ENCODE measurements at regions not wholly inside any gene's neighbourhood (a gene's known extent, or its start where the extent isn't known, plus 50 kb on each side); places are given as distances from the start of the nearest gene placed in this dataset.
A peak's percentile ranks its signal among the peaks of the same experiment; 100 is the strongest.

DNA sequence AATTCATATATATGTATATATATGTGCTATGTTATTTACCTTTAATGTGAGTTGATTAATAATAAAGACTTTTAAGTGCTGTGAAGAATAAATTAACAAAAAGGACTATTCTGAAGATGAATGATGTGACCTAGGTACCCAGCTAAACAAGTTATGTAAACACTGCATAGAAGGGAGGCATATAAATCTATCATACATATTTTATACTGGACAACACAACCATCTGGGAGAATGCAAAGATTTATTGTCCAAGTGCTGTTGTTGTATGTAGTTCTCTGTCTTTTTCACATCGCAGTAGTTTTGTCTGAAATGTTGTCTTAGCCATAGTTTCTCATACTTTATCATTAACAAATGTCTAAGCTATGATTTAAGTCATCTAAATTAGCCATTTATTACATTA, 337.6 kb downstream of the PCDH18 start:
- DNase-seq: no peak

DNA sequence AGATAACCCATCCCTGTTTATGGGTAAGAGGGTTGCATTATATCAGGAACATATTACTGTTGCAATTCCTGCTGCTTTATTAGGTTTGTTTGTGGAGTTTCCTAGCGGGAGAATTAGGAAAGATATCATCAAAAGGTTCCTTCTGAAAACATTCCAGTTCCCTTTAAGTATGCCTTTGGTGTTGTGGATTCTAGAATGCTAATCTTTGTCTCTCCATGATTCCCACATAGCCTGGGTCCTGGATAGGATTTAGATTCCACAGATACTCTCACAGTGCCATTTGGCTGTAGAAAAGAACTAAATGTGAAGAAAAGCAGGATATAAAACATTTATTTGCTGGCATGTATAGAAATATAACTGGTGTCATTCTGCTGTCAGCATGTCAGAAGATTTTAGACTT, 338.7 kb downstream of the PCDH18 start:
- DNase-seq: no peak

DNA sequence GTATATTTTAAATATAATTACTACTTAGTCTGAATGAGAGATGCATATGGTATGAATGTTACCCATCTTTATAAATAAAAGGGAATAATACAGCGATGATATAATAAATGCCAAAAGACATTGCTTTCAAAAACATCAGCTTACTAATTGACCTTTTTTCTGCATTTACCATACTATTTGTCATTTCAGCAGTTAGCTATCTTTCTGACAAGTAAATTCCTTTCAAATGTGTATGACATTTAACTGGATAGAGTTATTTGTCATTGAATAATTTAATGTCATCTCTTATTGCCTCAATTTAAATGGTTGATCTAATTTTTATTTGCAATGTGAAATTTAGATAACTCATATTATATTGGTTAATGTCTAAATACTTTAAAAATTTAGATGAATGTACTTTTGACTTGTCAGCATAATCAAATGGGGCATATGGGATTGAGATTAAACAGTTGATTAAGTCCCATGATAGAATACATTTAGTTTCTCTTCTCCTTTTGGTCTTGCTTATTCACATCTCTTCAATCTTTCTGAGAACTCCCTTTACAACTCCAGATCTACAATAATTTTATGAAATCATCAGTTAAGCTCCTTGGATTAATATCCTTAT, 350.9 kb downstream of the PCDH18 start:
- DNase-seq: no peak

DNA sequence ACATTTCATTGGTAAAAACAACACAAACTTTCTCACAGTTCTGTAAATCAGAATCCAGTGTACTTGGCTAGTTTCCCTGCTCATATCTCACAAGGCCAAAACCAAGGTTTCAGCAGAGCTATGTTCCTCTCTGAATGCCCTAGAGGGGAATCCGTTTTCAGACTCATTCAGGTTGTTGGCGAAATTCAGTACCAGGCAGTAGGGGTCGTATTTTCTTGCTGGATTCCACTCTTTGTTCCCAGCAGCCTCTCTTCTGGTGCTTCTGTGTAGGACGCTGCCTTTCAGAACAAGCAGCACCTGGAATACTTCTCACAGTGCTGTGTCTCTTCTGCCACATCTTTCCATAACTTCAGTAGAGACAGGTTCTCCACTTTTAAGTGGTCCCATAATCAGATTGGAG, 351.9 kb downstream of the PCDH18 start:
- DNase-seq: no peak

DNA sequence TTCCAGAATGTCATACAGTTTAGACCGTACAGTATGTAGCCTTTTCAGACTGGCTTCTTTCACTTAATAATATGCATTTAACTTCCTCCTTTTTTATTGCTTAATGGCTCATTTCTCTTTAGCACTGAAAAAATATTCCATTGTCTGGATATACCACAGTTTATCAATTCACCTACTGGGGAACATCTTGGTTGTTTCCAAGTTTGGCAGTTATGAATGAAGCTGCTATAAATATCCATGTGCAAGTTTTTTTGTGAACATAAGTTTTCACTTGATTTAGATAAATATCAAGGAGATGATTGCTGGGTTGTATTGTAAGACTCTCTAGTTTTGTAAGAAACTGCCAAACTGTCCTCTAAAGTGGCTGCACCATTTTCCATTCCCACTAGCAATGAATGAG, 375.5 kb downstream of the PCDH18 start:
- no peak for DNase-seq

DNA sequence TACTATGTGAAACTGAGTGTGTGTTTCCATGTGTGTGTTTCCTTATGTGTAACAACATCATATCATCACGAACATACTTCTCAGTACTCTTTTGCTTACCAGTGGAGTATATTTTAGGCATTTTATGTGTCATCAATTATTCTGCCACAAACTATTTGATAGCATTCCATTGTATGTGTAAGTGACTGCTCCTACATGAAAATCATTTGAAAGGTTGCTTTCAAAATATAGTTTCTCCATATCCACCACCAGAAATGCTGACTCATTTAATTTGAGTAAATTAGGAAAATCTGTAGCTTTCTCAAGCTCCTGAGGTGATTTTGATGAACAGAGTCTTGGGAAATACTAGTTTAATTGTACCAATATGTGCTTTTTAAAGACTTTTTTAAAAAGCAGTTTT, 376.2 kb downstream of the PCDH18 start:
- DNase-seq: no peak

DNA sequence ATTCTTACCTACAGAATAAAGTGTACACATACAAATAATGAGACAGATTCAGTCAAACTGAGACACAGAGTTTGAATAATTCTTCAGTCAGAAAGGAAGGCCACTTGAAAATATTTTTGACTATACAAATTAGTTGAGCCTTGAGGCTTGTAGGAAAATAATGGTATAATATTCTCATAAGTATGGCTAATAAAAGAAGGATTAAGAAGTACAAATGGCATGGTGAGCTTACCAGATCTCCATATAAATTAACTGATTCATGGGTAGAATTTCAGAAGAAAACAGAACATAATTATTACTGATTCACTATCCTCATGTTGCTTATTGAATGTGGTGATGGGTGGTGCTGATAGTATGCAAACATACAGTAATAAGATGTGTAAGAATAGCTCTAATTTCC, 401.1 kb downstream of the PCDH18 start:
- no peak for DNase-seq

DNA sequence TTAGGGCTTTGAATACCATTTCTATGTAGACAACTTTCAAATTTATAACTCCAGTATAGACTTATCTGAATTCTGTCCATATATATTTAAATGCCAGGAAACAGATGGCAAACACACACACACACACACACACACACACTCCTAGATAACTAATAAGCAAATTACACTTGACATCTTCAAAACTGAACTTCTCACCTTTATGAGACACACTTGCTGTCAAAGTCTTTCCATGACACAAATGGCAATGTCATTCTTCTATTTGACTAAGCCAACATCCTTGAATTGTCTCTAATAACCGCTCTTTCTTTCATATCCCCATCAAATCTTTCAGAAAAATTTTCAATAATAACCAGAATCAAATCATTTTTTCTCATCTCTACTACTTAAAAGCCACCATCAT, 402.4 kb downstream of the PCDH18 start:
- DNase-seq: no peak

DNA sequence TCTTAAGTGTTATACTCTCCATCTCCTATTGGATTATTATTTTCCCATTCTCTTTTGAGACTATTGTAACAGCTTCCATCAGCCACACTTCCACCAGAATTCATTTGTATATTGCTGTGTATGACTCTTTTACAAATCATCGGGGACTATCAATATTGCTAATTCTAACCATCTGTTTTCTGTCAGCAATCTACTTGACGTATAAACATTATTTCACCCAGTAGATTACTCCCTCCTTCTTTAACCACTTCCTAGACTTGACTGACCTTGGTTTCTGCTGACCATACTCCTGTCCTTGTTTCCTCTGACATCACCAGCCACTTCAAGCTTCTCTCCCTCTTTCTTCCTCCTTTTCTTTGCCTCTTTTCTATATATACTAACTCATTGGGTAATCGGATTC, 402.9 kb downstream of the PCDH18 start:
- DNase-seq: no peak

DNA sequence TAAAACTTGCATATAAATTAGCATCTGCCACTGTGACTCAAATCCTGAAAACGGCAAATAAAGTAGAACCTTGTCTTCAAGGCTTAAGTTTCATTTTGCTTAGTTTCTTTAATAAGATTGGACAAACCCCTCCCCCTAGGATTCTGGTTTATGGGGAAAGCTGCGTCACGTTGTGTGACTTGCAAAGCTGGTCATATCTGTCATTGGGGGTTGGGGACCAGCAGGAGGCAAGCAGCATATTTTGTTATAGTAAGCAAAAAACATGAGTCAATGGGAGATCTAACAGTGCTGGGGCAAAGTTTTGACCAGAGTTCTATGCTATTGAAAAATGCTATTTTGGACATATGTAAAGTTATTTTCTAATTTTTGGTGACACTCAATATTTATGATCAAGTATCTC, 407.3 kb downstream of the PCDH18 start:
- DNase-seq: no peak

DNA sequence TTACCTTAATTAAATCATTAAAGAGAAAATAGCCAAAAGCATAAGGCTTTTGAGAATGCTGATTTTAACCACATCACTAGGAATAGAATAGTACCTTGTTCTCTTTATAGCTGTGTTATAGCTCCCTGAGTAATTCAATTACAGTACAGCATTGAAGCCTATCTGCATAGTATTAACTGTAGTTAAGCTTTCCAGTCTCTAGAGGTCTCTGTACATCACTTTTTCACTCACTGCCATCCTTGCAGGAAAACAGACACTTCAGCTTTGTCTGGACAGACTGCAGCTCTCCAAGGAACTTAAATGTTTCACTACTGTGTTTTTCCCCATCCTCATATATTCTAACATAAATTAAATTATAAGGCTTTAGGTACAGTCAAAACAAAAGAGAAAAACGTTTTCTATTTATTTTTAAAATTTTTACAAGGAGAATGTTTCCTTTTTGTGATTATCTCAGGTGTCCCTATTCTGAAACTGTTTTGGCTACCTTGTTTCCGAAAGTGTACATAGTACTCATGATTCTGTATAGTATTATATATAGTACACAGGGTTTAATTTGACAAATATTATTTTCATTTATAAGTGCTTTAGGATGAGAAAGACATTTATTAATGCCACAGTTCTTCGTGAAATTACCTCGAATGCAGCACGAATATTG, 407.9 kb downstream of the PCDH18 start:
- DNase-seq: peak; percentile 13

DNA sequence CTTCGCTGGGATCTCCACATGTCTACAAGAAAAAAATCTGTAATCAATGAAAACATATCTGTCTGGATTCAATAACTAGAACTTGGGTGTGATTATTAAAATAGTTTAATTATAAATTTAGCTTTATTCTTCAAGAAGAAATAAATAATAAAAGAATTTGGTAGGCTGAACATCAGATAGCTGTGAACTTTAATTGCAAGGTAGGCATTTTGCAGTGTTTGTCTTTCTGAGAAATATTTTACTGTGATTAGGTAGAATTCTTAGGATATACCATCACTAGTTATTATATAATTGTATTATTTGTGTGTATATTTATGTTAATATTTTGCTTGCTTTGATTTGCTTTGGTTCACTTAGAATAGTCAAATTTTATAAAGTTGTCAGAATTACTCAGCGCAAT, 409.4 kb downstream of the PCDH18 start:
- no peak for DNase-seq

DNA sequence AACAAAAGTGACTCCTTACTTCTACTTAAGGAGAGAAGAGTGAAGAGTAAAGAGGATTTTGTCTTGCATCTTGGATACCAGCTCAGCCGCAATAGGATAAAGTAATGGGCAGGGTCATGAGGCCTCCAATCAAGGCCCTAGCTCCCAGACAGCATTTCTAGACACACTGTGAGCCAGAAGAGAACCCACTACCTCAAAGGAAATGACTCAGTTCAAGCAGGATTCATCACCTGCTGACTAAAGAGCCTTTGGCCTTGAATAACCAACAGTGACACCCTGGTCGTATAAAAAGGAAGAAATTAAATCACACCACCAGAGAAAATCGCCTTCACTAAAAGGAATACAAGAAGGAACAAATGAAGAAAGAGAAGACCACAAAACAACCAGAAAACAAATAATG, 416.1 kb downstream of the PCDH18 start:
- DNase-seq: no peak

DNA sequence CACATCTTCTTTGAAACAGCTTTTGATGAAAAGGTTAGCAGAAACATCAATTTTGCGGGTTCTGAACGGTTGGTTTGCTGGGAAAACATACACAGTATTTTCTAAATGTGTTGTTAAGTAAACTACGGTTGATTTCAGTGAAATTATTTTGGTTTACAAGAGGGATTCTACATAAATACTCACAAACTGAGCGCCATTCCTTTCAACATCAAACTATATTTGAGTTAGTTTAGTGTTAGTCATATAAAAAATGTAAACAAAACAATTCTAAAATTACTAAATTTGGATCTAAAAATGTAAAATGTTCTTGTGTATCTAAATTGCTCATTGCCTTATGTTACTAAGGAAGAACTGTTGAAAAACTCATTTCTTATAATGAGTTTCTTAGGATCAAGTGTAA, 425.6 kb downstream of the PCDH18 start:
- no peak for DNase-seq

DNA sequence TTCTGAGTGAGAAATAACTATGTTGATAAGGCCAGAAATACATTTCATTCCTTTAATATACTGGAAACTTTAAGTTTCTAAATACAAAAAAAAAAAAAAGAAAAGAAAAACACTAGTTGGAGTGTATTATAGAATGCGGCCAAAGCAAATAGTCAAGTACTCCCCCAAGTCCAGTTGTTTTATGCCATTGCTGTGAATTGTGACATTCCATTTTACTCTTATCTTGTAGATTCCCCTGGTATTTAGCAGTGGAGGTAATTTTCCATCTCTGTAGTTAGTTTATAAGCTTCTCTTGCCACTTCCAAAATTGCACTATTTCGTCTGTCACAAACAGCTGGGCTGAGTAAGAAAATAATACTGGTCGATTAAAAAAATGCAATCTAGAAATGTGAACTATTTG, 426.0 kb downstream of the PCDH18 start:
- no peak for DNase-seq

DNA sequence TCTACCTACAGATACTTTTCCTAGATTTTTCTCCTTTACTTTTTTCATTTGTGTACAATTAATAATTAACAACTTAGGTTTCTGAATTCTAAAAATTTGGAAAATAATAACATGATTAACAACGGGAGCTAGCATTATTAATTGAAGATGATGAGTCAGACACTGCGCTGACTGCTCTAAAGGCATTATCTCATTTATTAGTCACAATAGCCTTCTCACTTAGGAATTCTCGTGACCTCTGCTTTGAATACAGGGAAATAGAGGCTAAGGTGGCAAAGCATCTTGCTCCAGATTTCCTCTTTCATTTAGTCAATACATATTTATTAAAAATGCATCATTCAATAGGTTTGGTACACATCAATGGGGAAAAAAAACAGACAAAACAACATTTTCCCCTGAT, 441.3 kb downstream of the PCDH18 start:
- no peak for DNase-seq

DNA sequence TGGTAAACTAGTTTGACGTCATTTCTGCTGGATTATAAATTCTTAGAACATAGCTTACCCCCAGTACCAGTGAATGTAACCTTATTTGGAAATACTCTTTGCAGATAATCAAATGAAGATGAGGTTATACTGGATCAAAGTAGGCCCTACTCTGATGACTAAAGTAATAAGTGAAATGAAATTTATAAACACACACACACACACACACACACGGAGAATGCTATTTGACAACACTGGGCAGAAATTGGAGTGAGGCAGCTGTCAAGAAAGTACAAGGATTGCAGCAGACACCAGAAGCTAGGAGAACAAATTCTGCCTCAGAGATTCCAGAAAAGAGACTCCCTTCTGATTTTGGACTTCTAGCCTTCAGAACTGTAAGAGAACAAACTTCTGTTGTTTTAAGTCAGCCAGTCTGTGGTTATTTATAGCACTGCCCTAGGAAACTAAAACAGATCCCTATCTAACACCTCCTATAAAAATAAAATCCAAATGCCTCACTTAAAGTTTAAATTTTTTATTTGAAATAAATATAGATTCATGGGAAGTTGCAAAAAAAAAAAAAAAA, 448.6 kb downstream of the PCDH18 start:
- no peak for DNase-seq

DNA sequence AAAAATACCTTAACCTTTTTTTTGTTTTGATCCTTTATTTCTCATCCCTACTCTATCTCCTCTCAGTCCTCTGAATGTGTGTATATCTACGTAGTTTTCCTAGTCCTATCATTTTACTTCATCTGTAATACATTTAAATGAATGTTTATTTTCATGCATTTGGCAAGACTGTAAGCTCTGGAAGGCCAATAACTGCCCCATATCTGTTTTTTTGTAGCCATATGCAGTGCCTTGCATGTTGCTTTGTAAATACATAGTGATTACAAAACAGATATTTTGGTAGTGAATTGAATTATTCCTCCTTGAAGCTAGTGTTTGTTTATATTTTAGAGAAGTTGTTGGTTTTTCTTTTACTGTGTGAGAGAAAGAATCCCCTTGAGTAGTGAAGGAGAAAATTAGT, 450.2 kb downstream of the PCDH18 start:
- no peak for DNase-seq

DNA sequence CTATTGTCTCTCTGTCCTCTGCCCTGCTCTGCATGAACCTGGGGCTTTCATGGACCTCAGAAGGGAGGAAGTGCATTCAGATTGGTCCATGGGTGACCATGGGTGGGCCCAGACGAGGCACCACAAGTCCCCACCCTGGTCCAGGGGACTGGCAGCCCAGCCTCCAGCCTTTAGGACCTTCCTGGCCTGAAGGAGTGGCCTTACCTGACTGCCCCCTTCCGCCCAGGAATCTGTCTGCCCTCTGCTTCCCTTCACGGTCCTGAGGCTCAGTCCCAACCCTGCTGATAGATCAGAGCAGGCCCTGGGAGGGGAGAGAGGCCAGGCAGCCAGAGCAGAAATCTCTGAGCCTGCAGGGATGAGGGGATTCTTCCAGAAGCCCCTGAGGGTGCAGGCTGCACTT, 455.4 kb downstream of the PCDH18 start:
- DNase-seq: no peak

DNA sequence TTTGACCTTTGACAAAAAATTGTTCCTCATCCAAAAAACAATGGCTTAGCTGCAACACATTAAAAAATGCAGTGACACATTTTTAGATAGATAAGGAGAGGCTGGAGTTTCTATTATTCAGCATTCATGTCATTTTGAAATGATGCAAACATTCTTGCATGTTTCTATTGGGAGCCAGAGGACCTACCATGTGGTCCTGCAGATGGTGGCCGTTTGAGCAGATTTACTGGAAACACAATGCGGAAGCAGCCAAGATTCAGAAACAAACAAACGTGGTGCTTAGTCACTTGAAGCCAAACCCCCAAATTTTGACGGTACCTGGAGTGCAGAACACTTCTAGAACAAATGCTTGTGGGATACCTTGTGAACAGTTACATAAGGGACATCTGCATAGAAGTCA, 456.7 kb downstream of the PCDH18 start:
- DNase-seq: no peak

DNA sequence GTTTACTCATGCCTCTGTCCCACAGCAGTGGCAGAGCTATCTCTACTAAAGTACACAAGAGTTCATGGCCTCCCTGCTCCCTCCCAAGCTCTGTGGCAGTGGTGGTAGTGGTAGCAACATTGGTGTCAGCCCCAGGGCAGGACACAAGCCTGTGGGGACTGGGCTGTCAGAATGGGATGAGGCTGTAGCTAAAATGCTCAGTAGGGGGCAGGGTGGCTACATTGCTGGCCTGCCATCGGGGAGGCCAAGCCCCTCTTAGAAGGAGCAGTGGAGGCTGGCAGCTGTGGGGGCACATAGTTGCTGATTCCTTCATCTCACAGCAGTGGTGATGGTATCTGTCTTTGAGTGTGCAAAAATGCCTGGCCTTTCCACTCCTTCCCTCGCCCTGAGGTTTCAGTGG, 461.7 kb downstream of the PCDH18 start:
- no peak for DNase-seq

DNA sequence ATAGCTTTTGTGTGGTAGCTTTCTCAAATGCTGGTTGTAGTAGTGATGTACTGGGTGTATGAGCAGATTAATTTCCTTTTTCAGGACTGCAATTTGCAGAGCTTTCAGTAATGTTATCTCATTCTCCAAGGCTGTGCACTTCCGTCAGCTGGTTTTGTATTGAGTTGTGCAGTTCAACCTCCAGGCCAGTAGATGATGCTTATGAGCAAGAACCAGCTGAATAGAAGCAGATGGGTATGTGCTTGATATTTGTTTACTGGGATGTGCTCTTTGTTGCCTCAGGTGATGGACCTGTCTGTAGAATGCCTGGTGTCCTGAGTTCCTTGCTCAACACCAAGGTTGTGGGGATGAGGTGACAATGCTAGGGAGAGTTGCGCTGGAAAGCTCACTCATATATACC, 462.8 kb downstream of the PCDH18 start:
- DNase-seq: no peak

DNA sequence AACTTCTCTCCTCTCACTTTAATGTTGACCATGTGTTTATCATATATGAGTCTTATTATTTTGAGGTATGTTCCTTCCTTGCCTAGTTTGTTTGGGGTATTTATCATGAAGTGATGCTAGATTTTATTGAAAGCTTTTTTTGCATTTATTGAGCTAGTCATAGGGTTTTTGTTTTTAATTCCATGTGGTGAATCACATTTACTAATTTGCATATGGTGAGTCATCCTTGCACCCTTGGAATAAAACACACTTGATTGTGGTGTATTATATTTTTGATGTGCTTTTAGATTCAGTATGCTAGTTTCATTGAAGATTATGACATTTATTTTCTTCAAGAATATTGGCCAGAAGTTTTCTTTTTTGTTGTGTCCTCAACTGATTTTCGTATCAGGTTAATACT, 464.6 kb downstream of the PCDH18 start:
- no peak for DNase-seq

DNA sequence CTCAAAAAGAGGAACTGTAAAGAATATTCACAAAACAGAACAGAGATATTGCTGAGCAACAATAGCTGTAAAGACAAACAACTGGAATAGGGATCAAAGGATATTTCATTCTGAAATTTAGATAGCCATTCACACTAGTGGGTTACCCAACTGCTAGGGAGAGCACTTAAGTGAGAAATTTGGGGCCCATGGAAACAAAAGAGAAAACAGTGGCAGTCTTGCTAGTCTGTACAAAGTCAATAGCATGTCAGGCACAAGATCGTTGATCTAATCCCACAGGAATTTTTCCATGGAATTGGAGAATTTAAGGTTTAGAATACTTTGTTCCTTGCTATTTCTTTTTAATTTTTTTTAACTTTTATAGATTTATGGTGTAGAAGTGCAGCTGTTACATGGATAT, 467.0 kb downstream of the PCDH18 start:
- no peak for DNase-seq

DNA sequence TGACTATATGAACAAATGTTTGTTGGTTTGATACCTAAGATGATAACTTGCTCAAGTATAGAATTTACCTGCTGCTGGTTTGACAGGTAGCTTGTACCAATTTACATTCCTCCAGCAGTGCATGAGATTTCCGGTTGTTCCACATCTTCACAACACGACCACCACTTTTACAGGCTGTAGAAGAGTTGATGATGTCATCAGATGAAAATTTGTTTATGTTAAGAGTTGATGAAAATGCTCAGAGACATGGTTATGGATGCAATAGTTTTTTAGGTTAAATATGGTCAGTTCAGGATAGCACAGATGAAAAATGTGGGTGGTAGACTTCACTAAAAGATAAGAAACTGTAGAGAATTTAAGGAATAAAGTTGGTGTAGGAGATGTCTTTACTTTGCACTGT, 468.3 kb downstream of the PCDH18 start:
- DNase-seq: no peak
